ENCODE measurements at regions not wholly inside any gene's neighbourhood (a gene's known extent, or its start where the extent isn't known, plus 50 kb on each side); places are given as distances from the start of the nearest gene placed in this dataset.
A peak's percentile ranks its signal among the peaks of the same experiment; 100 is the strongest.

GRCh38 chr13:34464011-34464410, 478.1 kb upstream of the NBEA start:
- peak in 1 of 3 donors; percentile 30 for DNase-seq

- no peak for DNase-seq
These were observed 476.6 kb upstream of the NBEA start for GRCh38 chr13:34465423-34465922.

GRCh38 chr13:34466301-34466700, 475.8 kb upstream of the NBEA start:
- DNase-seq = no peak

GRCh38 chr13:34467450-34468083, 474.5 kb upstream of the NBEA start:
- DNase-seq = no peak

DNA sequence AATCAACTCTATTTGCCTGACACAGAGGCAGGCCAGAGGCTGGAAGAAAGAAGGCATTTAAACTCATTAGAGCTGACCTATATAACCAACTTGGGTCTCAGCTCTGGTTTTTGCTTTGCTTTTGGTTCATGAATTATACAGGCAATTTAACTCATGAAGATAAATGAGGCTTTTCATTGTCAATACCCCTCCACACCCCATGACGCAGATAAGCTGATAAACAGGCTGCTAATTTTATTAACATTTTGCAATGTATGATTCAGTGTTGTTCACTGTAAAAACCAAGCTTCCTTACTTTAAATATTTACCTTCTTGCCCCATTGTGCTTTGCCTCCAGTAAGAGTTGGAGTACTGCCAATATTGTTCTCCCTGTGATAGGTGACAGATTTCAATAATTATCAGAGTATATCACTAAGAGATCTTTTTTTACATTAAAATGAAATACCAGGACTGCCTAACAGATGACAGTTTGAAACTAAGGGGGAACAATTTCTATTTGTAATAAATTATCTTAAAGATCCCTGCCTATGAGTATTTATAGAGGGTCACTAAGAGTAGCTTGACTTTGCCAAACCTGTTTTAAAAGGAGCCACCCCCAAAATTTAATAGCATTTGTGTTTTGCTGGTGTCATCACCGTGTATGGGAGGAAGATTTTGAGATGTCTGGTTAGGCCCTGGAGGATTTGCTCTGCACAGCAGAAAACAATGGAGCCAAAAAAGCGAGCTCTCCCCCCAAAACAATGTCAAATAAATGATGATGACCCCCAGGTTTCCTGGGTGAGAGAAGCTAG, 472.7 kb upstream of the NBEA start:
- no peak for DNase-seq

- peak; percentile 75 to 86 (median 79) for DNase-seq
These were observed 467.7 kb upstream of the NBEA start for GRCh38 chr13:34474187-34474868.

DNA sequence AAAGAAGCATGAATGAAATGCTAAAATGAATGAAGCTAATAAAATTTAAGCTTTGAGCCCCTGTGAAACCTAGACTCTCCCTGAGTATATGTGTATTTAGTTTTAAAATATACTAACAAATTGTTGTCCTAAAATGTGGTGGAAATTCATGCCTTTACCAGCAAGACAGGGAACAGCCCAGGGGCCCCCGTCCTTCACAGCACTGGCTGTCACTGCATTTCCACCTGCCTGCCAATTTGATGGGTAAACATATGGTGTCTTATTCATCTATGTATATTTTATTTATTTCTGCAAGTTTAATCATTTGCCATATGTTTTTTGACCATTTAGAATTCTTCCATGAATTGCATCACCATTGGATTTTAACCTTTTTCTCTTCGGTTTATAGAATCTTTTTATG, 463.7 kb upstream of the NBEA start:
- DNase-seq = no peak

GRCh38 chr13:34502011-34502410, 440.1 kb upstream of the NBEA start:
- no peak for DNase-seq

DNA sequence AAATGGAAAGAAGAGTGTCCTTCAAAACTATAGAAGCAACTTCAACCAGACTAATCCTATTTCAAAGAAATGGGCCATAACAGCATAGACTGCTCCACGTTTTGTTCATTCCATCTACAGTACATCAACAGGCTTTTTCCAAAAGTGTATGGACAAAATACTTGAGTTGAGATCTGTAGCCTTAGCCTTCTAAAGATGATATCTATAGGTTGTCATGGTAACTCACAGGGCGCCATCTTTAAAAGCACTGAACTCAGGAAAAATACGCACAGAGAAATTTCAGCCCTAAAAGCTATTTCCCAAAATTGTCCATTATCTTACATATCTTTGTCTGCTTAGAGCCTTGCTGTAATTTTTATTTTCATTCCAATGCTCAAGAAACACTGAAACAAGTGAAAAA, 439.4 kb upstream of the NBEA start:
- DNase-seq = no peak

GRCh38 chr13:34506796-34507195, 435.3 kb upstream of the NBEA start:
- no peak for DNase-seq

DNA sequence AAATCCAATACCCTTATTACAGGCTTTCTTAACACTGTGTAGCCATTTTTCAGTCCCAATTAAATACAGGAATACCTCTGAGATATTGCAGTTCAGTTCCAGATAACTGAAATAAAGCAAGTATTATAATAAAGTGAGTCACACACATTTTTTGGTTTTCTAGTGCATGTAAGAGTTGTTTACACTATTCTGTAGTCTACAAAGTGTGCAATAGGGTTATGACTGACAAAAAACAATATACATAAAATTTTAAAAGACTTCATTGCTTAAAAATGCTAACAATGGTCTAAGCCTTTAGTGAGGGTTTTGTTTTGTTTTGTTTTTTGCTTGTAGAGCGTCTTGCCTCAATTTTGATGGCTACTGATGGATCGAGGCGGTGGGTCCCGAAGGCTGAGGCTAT, 434.4 kb upstream of the NBEA start:
- no peak for DNase-seq

DNA sequence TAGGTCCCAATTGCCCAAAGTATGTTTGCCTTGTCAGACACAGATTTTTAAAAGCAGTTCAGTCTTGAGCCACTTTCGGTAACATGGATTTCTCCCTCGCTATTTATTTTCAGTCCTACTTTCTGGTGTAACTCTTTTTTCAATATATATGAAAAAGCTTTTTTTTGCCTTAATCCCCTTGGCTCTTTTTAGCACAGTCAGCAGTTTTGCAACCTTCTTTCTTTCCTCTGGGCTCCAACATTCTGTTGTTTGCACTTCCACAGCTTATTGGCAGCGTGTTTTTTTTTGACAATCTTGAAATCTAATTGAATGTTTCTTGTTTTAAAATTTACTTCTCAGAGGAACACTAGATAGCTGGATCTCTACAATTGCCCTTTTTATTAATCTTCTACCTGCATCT, 429.3 kb upstream of the NBEA start:
- DNase-seq = no peak

DNA sequence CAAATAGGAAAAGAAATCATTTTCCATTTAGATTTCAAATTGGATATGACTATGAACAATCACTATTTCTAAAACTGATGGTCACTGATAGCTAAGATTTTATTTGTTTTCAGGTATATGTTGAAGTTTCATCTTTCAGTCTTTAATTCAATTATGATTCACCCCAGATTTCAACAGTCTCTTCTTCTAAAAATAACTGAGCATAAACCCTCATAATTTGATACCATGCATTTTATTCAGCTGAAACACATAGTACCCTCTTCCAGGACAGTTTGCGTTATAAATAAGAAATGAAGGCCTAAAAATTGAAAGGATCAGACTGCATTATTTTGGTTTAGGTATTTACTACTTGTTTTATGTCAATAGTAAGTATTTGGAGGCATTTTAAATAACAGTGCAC, 428.5 kb upstream of the NBEA start:
- DNase-seq = no peak

GRCh38 chr13:34515201-34515600, 426.9 kb upstream of the NBEA start:
- DNase-seq = no peak

DNA sequence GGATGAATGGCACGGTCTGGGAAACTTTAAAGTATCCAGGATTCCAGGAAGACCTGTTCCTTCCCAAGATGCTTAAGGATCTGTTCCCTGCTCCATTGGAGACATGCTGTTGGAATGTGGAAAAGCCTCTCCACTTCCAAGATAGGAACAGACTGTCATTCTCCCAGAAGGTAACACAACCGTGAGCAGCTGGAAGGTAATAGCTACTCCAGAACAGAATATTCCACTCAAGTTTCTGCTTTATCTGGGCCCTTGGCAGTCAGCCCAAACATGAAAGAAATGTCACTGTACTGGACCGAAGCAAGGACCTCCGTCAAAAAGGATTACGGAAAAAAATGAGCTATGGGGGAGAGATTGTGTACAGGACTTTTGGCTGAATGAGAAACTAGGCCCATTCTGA, 420.9 kb upstream of the NBEA start:
- no peak for DNase-seq

- DNase-seq = no peak
These were observed 419.3 kb upstream of the NBEA start for GRCh38 chr13:34522808-34523207.

GRCh38 chr13:34523406-34523805, 418.7 kb upstream of the NBEA start:
- no peak for DNase-seq

DNA sequence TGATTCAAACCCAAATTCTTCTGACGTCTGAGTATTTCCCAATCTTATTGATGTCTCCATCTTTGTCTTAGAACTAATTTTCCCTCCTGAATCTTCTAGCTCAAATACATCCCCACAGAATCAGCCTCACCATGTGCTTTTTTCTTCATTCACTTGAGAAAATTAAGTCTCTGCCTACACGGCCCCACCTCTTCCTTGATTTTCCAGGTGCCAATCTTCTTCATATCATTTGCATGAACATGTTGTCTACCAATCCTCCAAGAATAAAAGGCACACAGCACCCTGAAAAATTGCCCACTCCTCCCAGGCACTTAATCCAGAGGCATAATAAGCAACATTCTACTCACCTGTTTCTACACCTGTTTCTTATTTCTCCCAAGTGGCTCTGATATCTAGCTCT, 408.1 kb upstream of the NBEA start:
- no peak for DNase-seq

DNA sequence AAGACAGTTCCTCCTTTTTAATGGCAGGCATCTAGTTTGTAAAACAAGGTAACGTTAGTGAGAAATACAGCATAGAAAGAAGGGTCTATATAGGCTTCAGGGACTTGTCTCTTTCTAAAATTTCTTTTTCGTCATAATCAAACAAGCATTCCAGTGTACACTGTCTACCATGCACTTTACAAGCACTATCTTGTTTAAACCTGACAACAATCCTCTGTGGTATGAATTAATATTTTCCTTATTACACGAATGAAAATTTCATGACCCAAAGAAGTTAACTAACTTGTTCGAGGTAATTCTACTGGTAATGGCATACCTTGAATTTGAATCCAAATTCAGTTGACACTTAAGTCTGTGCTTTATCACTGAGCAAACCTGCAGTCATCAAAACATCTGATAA, 399.7 kb upstream of the NBEA start:
- no peak for DNase-seq

DNA sequence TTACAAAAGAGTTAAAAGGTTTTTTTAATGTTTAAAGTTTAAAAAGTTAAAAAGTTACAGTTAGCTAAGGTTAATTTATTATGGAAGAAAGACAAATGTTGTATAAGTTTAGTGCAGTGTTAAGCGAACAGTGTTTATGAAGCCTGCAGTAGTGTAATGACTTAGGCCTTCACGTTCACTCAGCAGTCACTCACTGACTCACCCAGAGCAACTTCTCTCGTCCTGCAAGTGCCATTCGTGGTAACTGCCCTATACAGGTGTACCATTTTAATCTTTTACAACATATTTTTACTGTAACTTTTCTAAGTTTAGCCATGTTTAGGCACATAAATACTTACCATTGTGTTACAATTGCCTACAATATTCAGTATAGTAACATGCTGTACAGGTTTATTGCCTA, 398.2 kb upstream of the NBEA start:
- no peak for DNase-seq

DNA sequence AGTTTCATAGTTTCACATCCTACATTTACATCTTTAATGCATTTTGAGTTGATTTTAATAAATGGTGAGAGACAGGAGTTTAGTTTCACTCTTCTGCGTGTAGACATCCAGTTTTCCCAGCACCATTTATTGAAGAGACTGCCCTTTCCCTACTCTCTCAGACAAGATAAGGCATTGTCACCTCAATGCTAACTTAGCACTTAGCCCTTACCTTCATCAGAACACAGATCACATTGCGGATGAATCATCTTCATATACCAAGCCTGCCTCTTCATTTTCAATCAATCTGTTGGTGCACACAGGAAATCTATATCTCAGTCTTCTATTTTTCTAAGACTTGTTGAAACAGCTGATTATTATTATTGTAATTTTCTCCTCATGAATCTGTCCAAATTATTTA, 396.6 kb upstream of the NBEA start:
- DNase-seq = no peak

GRCh38 chr13:34546344-34547250, 395.5 kb upstream of the NBEA start:
- DNase-seq = peak; percentile 19 to 40 (median 30)
